ENCODE measurements at regions not wholly inside any gene's neighbourhood (a gene's known extent, or its start where the extent isn't known, plus 50 kb on each side); places are given as distances from the start of the nearest gene placed in this dataset.

DNA sequence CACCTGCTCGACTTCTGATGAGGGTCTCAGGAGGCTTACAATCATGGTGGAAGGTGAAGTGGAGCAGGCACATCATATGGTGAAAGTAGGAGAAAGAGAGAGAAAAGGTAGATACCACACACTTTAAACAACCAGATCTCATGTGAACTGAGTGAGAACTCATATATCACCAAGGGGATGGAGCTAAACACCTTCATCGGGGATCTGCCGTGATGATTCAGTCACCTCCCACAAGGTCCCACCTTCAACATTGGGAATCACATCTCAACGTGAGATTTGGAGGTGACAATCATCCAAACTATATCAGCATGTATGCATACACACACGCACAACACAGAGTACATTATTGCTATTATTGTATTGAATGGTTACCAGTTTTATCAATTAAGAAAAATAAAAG, 453.3 kb upstream of the NRSN1 start:
- H3K4me1 ChIP-seq (ENCODE audit: insufficient read depth, low read length): no peaks in the 10 kb centered on the region
- no peak overlapping the region for H3K4me3 Mint-ChIP-seq
- H3K18ac ChIP-seq (ENCODE audit: insufficient read length, low read depth, low read length): no peak overlapping the region
- H3K23ac ChIP-seq (ENCODE audit: insufficient read length, low read depth, low read length): no peak overlapping the region
- H3K14ac ChIP-seq (ENCODE audit: insufficient read depth, low read length): no peak overlapping the region
- TF ChIP-seq, protein P1, sequence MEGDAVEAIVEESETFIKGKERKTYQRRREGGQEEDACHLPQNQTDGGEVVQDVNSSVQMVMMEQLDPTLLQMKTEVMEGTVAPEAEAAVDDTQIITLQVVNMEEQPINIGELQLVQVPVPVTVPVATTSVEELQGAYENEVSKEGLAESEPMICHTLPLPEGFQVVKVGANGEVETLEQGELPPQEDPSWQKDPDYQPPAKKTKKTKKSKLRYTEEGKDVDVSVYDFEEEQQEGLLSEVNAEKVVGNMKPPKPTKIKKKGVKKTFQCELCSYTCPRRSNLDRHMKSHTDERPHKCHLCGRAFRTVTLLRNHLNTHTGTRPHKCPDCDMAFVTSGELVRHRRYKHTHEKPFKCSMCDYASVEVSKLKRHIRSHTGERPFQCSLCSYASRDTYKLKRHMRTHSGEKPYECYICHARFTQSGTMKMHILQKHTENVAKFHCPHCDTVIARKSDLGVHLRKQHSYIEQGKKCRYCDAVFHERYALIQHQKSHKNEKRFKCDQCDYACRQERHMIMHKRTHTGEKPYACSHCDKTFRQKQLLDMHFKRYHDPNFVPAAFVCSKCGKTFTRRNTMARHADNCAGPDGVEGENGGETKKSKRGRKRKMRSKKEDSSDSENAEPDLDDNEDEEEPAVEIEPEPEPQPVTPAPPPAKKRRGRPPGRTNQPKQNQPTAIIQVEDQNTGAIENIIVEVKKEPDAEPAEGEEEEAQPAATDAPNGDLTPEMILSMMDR (conservative IDR thresholded peaks at IDR 0.05): no peak
- no peak overlapping the region for H4K5ac ChIP-seq (ENCODE audit: insufficient read length, low read depth, low read length)
- no peak for DNase-seq
- H2AFZ ChIP-seq (ENCODE audit: low read length): no peak overlapping the region
- no peaks in the 10 kb centered on the region for H3K79me2 ChIP-seq (ENCODE audit: insufficient read depth, low read length)
- no peaks in the 10 kb centered on the region for H3K79me1 ChIP-seq (ENCODE audit: insufficient read depth, low read depth, low read length, poor library complexity, severe bottlenecking)
- no peak overlapping the region for H3K4me2 ChIP-seq (ENCODE audit: insufficient read depth, insufficient read length, low read length)
- H3K9me3 ChIP-seq (ENCODE audit: control insufficient read depth, low read depth, low read length): peaks cover 7% of the 10 kb centered on the region
- H3K36me3 Mint-ChIP-seq (ENCODE audit: insufficient read depth in 1 of 3, low read depth in 3 of 3): peaks cover 7 to 43% (median 17%) of the 10 kb centered on the region in 3 experiments; a peak in 5 of 7 replicates
- H4K91ac ChIP-seq (ENCODE audit: insufficient read length, low read depth, low read length): no peak overlapping the region
- H4K20me1 ChIP-seq (ENCODE audit: control insufficient read depth, insufficient read depth, insufficient read length): no peaks in the 10 kb centered on the region
- H2BK15ac ChIP-seq (ENCODE audit: low read depth, low read length): no peak overlapping the region
- H3K27ac Mint-ChIP-seq: no peak overlapping the region
- no peak overlapping the region for H3K56ac ChIP-seq (ENCODE audit: insufficient read length, low read depth, low read length)
- no peak overlapping the region for H2BK120ac ChIP-seq (ENCODE audit: low read depth, low read length, poor library complexity, severe bottlenecking)
- no peak overlapping the region for H3K9ac ChIP-seq (ENCODE audit: extremely low read depth, insufficient read length, low read length)
- no CpG with 5 or more reads among the region's 5 CpGs for WGBS (ENCODE audit: extremely low coverage, insufficient read length, low lambda C conversion rate)
- H3K9me3 Mint-ChIP-seq: peaks cover 40 to 43% of the 10 kb centered on the region in 2 experiments
- no peak overlapping the region for H3T11ph ChIP-seq (ENCODE audit: low read length)
- no peak overlapping the region for H3K27ac ChIP-seq (ENCODE audit: insufficient read length, low read depth, low read length)
- no peaks in the 10 kb centered on the region for H3K27me3 ChIP-seq (ENCODE audit: insufficient read depth, low read length)
- no peak overlapping the region for H2AK5ac ChIP-seq (ENCODE audit: insufficient read length, low read length)
- no peaks in the 10 kb centered on the region for H3K27me3 Mint-ChIP-seq (ENCODE audit: low read depth)
- H3K23me2 ChIP-seq (ENCODE audit: insufficient read length, low read depth, low read length, poor library complexity, severe bottlenecking): no peaks in the 10 kb centered on the region
- H3K4me1 Mint-ChIP-seq: no peaks in the 10 kb centered on the region
- no peak overlapping the region for H2BK12ac ChIP-seq (ENCODE audit: insufficient read length, low read depth, low read length)
- no peak overlapping the region for H3K4ac ChIP-seq (ENCODE audit: low read depth, low read length)
- no peak overlapping the region for H2BK20ac ChIP-seq (ENCODE audit: low read depth, low read length, poor library complexity, severe bottlenecking)
- H4K8ac ChIP-seq (replicated peaks; ENCODE audit: insufficient read length, low read depth, low read length): no peak overlapping the region
- no peak overlapping the region for H2BK5ac ChIP-seq (ENCODE audit: insufficient read length, low read length)
